ENCODE measurements at regions not wholly inside any gene's neighbourhood (a gene's known extent, or its start where the extent isn't known, plus 50 kb on each side); places are given as distances from the start of the nearest gene placed in this dataset.

GRCh38 chr22:48443680-48444079 is 1384.0 kb downstream of the BRD1 start:
- no peak for TF ChIP-seq CTCF (IDR thresholded peaks at IDR 0.05)

GRCh38 chr22:48442663-48443062 is 1385.0 kb downstream of the BRD1 start:
- no peak for DNase-seq (ENCODE audit: low spot score)

More at GRCh38 chr22:48443680-48444079, 1384.0 kb downstream of the BRD1 start:
- no peak for DNase-seq (ENCODE audit: low spot score)
- Histone ChIP-seq H3K4me3 (no peak overlapping the region), H3K27ac (no peak overlapping the region)

DNA sequence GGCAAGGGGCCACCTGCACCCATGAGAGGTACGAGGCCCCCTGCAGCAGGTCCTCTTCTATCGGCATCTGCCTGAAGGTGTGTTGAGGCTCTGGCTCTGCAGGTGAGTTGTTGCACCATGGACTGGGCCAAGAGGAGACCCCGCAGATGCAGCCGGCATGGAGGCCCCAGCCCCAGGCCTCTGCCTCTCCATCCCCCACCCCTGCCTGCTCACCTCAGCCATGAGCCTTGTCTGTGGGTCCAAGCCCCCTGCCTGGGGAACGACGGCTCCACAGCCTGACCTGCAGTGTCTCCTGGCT is 1386.2 kb downstream of the BRD1 start:
- Histone ChIP-seq H3K4me3 (no peak overlapping the region), H3K27ac (no peak overlapping the region)
- TF ChIP-seq CTCF (IDR thresholded peaks at IDR 0.05), result no peak
- no peak for DNase-seq (ENCODE audit: low spot score)

More at GRCh38 chr22:48442663-48443062, 1385.0 kb downstream of the BRD1 start:
- H3K27ac ChIP-seq, result no peak overlapping the region
- no peak for TF ChIP-seq CTCF (IDR thresholded peaks at IDR 0.05)
- no peak overlapping the region for H3K4me3 ChIP-seq

DNA sequence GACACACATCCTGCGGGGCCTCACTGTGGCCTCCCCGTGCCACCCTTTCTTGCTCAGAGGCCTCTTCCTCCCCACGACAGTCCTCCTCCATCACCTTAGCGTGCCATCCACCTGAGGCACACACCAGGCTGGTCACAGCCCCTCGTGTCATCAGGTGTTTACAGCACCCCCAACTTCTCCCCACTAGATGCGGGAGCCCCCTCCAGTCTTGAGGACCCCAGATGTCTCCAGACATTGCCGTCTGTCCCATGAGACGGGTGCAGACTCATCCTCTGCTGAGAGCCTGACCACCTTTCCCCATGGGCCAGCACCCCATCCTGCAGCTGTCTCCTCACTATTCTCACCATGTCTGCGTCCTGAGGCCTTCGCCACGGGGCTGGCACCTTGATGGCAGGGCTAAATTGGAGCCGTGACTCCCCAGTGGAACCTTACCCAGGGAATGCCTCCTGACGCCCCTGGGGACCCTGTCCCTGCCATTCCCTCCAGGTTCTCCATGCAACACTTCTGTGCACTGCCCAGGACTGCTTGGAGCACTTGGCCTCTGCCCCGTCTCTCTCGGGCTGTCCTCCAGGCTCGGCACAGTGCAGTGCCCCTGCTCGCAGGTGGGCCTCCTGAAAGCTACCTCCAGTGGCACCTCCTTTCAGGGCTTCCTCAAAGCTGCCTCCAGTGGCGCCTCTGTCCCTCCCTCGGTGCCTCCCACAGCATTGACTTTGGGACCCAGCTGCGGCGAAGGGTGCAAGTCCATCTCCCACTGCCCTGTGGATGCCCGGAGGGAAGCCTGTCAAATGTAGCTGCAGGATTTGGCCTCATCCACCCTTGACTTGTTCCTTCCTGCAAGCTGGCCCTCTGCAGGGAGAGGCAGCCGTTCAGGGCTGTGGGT is 1386.8 kb downstream of the BRD1 start:
- H3K27ac ChIP-seq, result no peak overlapping the region
- no peak for DNase-seq (ENCODE audit: low spot score)
- no peak overlapping the region for H3K4me3 ChIP-seq
- no peak for TF ChIP-seq CTCF (IDR thresholded peaks at IDR 0.05)

DNA sequence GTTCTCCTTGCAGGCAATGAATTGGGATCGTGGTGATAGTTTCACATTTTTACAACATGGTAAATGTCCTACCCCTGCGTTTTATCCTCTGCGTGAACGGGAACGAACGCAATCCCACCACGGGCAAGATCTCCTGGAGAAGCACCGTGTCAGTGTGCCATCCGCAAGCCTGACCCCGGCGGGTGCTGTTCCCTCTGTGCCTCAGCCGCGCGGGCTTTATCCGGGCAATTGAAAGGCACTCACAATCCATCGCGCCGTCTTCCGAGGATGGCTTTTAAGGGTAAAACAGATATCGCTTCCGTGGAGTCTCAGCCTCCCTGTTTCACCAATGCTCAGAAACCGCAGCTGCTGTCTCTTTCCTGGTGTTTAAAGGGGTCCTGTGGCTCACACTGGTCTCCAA is 1387.5 kb downstream of the BRD1 start:
- Histone ChIP-seq H3K4me3 (no peak overlapping the region), H3K27ac (no peak overlapping the region)
- no peak for TF ChIP-seq CTCF (IDR thresholded peaks at IDR 0.05)
- no peak for DNase-seq (ENCODE audit: low spot score)

- no peak for DNase-seq (ENCODE audit: low spot score)
- Histone ChIP-seq H3K27ac (no peak overlapping the region), H3K4me3 (no peak overlapping the region)
- TF ChIP-seq CTCF (IDR thresholded peaks at IDR 0.05), result no peak
These were observed 1388.0 kb downstream of the BRD1 start for GRCh38 chr22:48439560-48440135.
